Astrocyte of the cerebellum (primary cell): ENCODE measurements at regions not wholly inside any gene's neighbourhood (a gene's known extent, or its start where the extent isn't known, plus 50 kb on each side); places are given as distances from the start of the nearest gene placed in this dataset.

Experiments
- DNase-seq: peaks from one replicate; pipeline ENCODE4 v3.0.0-alpha.2; 2011; ENCODE audit warnings: low read depth
- H3K4me3 ChIP-seq: 2 replicates; pipeline ENCODE4 v1.5.1; 2011; ENCODE audit warnings: mild to moderate bottlenecking, low read depth, low read length, moderate library complexity
- in situ Hi-C: cut with HindIII; loops from 2 replicates; pipeline ENCODE4 v1.10.0; 2017; ENCODE audit warnings: low sequenced_read_pairs
- TF ChIP-seq, protein P1 (sequence below): IDR thresholded peaks from 2 replicates; pipeline ENCODE4 v1.5.1; 2012; ENCODE audit warnings: low read length, low read depth, moderate library complexity, mild to moderate bottlenecking; ENCODE audit errors: missing control alignments

DNA sequence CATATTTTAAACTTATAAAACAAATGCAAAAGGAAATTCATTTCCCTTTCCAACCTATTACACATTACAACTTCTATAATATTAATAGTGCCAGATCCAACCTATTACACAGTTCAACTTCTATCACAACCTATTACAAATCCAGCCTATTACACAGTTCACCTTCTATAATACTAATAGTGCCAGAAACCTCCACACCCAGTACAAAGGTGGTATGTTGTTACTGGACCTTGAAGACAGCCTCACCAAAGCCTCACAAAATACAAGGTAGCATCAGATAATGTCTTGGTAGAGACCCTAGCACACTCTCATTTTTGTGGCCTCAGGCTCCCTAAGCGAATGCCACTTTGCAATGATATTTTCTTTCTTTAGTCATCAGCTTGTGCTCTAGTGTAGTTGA, 68.7 kb upstream of the PELI2 start:
- in situ Hi-C loops = no loop called here
- TF ChIP-seq, protein P1, sequence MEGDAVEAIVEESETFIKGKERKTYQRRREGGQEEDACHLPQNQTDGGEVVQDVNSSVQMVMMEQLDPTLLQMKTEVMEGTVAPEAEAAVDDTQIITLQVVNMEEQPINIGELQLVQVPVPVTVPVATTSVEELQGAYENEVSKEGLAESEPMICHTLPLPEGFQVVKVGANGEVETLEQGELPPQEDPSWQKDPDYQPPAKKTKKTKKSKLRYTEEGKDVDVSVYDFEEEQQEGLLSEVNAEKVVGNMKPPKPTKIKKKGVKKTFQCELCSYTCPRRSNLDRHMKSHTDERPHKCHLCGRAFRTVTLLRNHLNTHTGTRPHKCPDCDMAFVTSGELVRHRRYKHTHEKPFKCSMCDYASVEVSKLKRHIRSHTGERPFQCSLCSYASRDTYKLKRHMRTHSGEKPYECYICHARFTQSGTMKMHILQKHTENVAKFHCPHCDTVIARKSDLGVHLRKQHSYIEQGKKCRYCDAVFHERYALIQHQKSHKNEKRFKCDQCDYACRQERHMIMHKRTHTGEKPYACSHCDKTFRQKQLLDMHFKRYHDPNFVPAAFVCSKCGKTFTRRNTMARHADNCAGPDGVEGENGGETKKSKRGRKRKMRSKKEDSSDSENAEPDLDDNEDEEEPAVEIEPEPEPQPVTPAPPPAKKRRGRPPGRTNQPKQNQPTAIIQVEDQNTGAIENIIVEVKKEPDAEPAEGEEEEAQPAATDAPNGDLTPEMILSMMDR = no peak
- no peak overlapping the region for H3K4me3 ChIP-seq
- DNase-seq = no peak

DNA sequence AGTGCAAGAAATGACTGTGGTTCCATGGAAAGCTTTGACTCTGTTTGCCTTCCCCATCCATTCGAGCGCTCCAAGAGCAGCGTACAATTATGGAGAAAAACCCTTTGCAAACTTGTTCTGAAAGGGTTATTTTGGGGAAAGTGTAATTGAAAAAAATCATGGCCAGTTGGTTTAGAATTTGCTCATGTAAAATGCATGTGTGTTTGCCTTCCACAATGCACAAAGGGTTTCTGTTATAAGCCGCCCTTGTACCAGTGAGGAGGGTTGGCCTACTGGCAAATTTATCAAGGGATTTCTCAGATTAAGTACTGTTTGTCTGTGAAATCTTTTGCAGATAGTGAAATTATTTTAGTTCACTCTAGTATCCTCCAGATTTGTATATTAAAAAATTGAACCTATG, 62.7 kb upstream of the PELI2 start:
- in situ Hi-C loops = no loop called here
- no peak overlapping the region for H3K4me3 ChIP-seq
- DNase-seq = no peak
- TF ChIP-seq, protein P1 = no peak

DNA sequence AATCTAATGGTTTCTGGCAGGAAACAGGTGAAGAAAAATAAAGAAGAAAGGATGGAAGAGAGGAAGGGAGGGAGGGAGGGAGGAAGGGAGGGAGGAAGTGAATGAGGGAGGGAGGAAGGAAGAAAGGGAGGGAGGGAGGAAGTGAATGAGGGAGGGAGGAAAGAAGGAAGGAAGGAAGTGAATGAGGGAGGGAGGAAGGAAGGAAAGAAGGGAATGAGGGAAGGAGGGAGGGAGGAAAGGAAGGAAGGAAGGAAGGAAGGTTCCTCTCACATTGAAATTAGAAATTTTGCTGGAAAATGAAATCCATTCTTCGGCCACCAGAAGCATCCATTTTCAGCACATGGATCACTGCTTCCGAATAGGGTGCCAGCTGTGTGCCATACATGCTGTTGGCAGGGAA, 62.2 kb upstream of the PELI2 start:
- DNase-seq = no peak
- in situ Hi-C loops = no loop called here
- no peak overlapping the region for H3K4me3 ChIP-seq
- TF ChIP-seq, protein P1 = no peak

DNA sequence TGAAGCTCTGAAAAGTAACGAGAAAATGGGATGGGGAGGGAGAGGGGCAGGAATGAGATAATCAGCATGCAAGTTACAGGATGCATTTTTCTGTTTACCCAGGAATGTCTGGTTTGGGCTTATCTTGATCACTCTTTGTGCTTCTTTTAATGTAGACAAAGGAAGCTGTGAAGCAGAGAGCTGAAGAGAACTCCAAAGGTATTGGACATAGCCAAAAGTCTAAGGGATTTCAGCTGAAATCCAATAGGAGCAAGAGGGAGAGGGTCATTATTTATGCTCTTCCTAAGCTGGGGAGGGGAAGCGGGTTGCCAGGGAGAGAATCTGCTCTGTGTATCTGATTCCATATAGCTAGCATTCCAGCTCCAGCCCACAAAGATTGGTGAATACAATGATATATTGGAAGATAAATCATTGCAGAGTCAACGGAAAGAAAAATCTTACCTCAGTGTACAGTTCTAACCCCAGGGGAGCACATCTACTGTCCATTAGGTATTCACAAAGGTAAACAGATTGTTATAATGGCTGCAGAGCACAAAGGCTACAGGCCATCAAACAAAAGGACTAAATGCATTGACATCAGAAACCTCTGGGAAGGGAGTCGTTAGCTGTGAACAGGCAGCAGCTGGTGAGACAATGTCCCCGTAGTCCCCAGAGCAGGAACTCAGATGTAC, 61.0 kb upstream of the PELI2 start:
- TF ChIP-seq, protein P1 = no peak
- DNase-seq = no peak
- H3K4me3 ChIP-seq = no peak overlapping the region
- in situ Hi-C loops = no loop called here

DNA sequence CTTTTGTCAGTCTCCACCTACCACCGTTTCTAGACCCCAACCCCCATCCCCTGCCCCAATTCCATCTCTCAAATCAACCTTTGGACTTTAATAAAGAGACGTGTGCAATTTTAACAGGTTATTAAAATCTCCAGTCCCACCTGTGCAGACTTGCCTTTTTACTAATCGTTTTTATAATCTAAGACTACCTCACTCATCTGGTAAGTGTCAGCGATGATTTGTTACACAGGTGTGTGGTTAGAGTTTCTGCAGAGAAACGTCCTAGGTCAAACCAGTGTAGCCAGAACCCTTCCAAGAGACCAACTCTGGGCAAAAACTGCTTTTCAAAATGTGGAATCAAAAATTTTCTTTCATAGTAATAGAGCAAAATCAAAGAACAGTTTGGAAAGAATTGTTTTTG, 60.4 kb upstream of the PELI2 start:
- in situ Hi-C loops = no loop called here
- H3K4me3 ChIP-seq = no peak overlapping the region
- TF ChIP-seq, protein P1 = no peak
- DNase-seq = no peak

DNA sequence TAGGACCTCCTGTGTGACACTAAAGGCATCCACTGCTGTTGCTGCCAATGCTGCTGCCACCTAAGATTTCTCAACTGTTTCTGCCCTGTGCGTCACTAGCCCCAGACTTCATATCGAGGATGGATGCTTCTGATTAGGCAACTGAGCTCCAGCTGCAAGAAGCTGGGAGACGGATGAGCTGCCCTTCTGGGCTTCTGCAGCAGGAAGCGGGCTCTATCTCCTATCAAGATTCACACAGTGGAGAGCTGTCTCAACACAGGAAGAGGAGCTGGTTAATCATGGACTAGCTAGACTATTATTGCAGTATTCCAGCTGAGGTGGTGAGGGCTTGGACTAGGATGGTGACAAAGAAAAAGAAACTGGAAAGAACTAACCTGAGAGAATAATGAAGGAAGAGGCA, 59.2 kb upstream of the PELI2 start:
- TF ChIP-seq, protein P1 = no peak
- no peak overlapping the region for H3K4me3 ChIP-seq
- in situ Hi-C loops = no loop called here
- DNase-seq = no peak
